ENCODE measurements at regions not wholly inside any gene's neighbourhood (a gene's known extent, or its start where the extent isn't known, plus 50 kb on each side); places are given as distances from the start of the nearest gene placed in this dataset.

DNA sequence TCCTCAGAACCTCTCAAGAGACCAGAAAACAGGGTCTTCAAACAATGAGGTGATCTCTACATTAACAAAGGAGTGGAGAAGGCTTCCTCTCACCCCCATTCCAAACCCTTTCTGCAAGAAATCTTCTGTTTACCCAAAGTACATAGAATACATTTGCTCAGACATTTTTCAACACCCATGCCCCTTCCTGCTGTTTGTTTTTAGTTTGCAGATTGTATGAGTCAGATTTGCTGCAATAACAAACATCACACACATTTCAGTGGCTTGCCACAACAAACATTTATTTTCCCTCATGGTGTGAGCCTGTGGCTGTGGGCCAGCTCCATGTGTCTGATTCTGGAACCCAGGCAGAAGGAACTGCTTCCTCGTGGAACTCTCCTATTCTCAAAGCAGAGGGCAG lies 68.2 kb upstream of the BAIAP2L1 start:
- no peak for TF ChIP-seq HDAC6 (IDR thresholded peaks at IDR 0.05; ENCODE audit: low read depth, low read length)
- TF ChIP-seq BCL11A (IDR thresholded peaks at IDR 0.05; ENCODE audit: low read depth in 2 of 2, low read length in 2 of 2): no peak
